DND-41 (cell line): ENCODE measurements at regions not wholly inside any gene's neighbourhood (a gene's known extent, or its start where the extent isn't known, plus 50 kb on each side); places are given as distances from the start of the nearest gene placed in this dataset.
"Not testable (repeated sequence)": the region's sequence is repeated elsewhere in the genome, so short reads cannot be mapped to it uniquely, and the experiment has no call there.

ENCODE experiments used
- CTCF ChIP-seq: IDR thresholded peaks from 2 replicates; pipeline ENCODE4 v1.5.1; 2012; ENCODE audit warnings: borderline replicate concordance, low read length, moderate library complexity, mild to moderate bottlenecking; ENCODE audit not compliant: poor library complexity, severe bottlenecking; ENCODE audit errors: extremely low read depth
- EZH2 ChIP-seq: IDR thresholded peaks from 3 replicates; pipeline ENCODE4 v1.6.1; 2012; ENCODE audit warnings: borderline replicate concordance, low read depth, mild to moderate bottlenecking, moderate library complexity, low read length, inconsistent platforms; ENCODE audit not compliant: severe bottlenecking

GRCh38 chr16:29229616-29230005 is 176.9 kb downstream of the NPIPB11 start:
- TF ChIP-seq CTCF, EZH2: not testable (repeated sequence)
